ENCODE measurements at regions not wholly inside any gene's neighbourhood (a gene's known extent, or its start where the extent isn't known, plus 50 kb on each side); places are given as distances from the start of the nearest gene placed in this dataset.

GRCh38 chr20:48350313-48350988 is 477.3 kb downstream of the PREX1 start (continued):
- TF ChIP-seq ZNF180 (CRISPR knock-in tag; IDR thresholded peaks at IDR 0.05; ENCODE audit: borderline replicate concordance, low read depth) (no peak), FOSL2 (CRISPR knock-in tag; IDR thresholded peaks at IDR 0.05) (no peak), TIGD3 (CRISPR knock-in tag; IDR thresholded peaks at IDR 0.05; ENCODE audit: borderline replicate concordance) (no peak), ZNF446 (CRISPR knock-in tag; IDR thresholded peaks at IDR 0.05) (no peak), TEAD3 (CRISPR knock-in tag; optimal IDR thresholded peaks at IDR 0.05; ENCODE audit: borderline replicate concordance) (peak; percentile 12), ZNF33B (CRISPR knock-in tag; IDR thresholded peaks at IDR 0.05) (no peak), SRY (CRISPR knock-in tag; IDR thresholded peaks at IDR 0.05) (no peak), SOX6 (IDR thresholded peaks at IDR 0.05) (no peak), SOX6 (CRISPR knock-in tag; IDR thresholded peaks at IDR 0.05) (peak; percentile 21; the same call in 1 of the 2 replicates), ARNT (IDR thresholded peaks at IDR 0.05) (no peak), MZF1 (CRISPR knock-in tag; IDR thresholded peaks at IDR 0.05; ENCODE audit: borderline replicate concordance) (no peak), ZMAT3 (CRISPR knock-in tag; conservative IDR thresholded peaks at IDR 0.05) (no peak), ZNF468 (CRISPR knock-in tag; IDR thresholded peaks at IDR 0.05) (no peak), ZNF710 (CRISPR knock-in tag; IDR thresholded peaks at IDR 0.05; ENCODE audit: borderline replicate concordance) (0 out of 2 replicates have a peak, but pooled peaks have one; percentile 35), ZFP41 (CRISPR knock-in tag; IDR thresholded peaks at IDR 0.05; ENCODE audit: borderline replicate concordance) (no peak)
- TF ChIP-seq, protein P1, sequence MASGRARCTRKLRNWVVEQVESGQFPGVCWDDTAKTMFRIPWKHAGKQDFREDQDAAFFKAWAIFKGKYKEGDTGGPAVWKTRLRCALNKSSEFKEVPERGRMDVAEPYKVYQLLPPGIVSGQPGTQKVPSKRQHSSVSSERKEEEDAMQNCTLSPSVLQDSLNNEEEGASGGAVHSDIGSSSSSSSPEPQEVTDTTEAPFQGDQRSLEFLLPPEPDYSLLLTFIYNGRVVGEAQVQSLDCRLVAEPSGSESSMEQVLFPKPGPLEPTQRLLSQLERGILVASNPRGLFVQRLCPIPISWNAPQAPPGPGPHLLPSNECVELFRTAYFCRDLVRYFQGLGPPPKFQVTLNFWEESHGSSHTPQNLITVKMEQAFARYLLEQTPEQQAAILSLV (CRISPR knock-in tag; IDR thresholded peaks at IDR 0.05; ENCODE audit: borderline replicate concordance), result no peak
